Midbrain (tissue), 1 donor: ENCODE measurements at regions not wholly inside any gene's neighbourhood (a gene's known extent, or its start where the extent isn't known, plus 50 kb on each side); places are given as distances from the start of the nearest gene placed in this dataset.
A peak's percentile ranks its signal among the peaks of the same experiment; 100 is the strongest.
"Not testable (repeated sequence)": the region's sequence is repeated elsewhere in the genome, so short reads cannot be mapped to it uniquely, and the experiment has no call there.

Source experiments
- DNase-seq: peaks from one replicate; lab custom pipeline; 2025; lab: John Stamatoyannopoulos, UW

GRCh38 chr6:1002989-1003388 is 308.9 kb upstream of the FOXQ1 start:
- DNase-seq: no peak

GRCh38 chr6:1001655-1002349 is 308.9 kb upstream of the EXOC2 start:
- no peak for DNase-seq

GRCh38 chr6:999552-999951 is 306.6 kb upstream of the EXOC2 start:
- no peak for DNase-seq

GRCh38 chr6:998551-998950 is 305.6 kb upstream of the EXOC2 start:
- no peak for DNase-seq

GRCh38 chr6:996271-996852 is 303.4 kb upstream of the EXOC2 start:
- DNase-seq: no peak

- no peak for DNase-seq
These were observed 298.3 kb upstream of the EXOC2 start for GRCh38 chr6:991192-991591.

- no peak for DNase-seq
These were observed 291.1 kb upstream of the EXOC2 start for GRCh38 chr6:984031-984430.

- no peak for DNase-seq
These were observed 286.2 kb upstream of the EXOC2 start for GRCh38 chr6:978937-979685.

- not testable (repeated sequence) for DNase-seq
These were observed 284.3 kb upstream of the EXOC2 start for GRCh38 chr6:977226-977625.

- DNase-seq: no peak
These were observed 279.2 kb upstream of the EXOC2 start for GRCh38 chr6:971981-972640.

GRCh38 chr6:968791-969190 is 275.9 kb upstream of the EXOC2 start:
- no peak for DNase-seq

- no peak for DNase-seq
These were observed 274.8 kb upstream of the EXOC2 start for GRCh38 chr6:967701-968100.

GRCh38 chr6:965343-965742 is 272.4 kb upstream of the EXOC2 start:
- DNase-seq: no peak

GRCh38 chr6:963456-963855 is 270.5 kb upstream of the EXOC2 start:
- no peak for DNase-seq

GRCh38 chr6:961407-961960 is 268.5 kb upstream of the EXOC2 start:
- peak; percentile 3 for DNase-seq

GRCh38 chr6:960356-960755 is 267.4 kb upstream of the EXOC2 start:
- DNase-seq: no peak

- DNase-seq: no peak
These were observed 265.5 kb upstream of the EXOC2 start for GRCh38 chr6:958488-958887.

- no peak for DNase-seq
These were observed 258.7 kb upstream of the EXOC2 start for GRCh38 chr6:951399-952181.

- DNase-seq: no peak
These were observed 254.4 kb upstream of the EXOC2 start for GRCh38 chr6:947235-947934.

- DNase-seq: no peak
These were observed 253.6 kb upstream of the EXOC2 start for GRCh38 chr6:946546-946945.
